MM.1S (cell line): ENCODE measurements at regions not wholly inside any gene's neighbourhood (a gene's known extent, or its start where the extent isn't known, plus 50 kb on each side); places are given as distances from the start of the nearest gene placed in this dataset.

Source experiments
- DNase-seq: peaks from one replicate; pipeline ENCODE4 v3.0.0-alpha.2; 2015
- H2AFZ ChIP-seq: fragments of 300-600 bp; sonication (generic); 2 replicates; pipeline ENCODE4 v1.6.0; 2016; ENCODE audit warnings: antibody characterized with exemption, low read length
- H3F3A ChIP-seq: fragments of 300-600 bp; sonication (generic); 2 replicates; pipeline ENCODE4 v1.6.1; 2016; ENCODE audit warnings: mild to moderate bottlenecking, antibody characterized with exemption, low read length, moderate library complexity, mixed read lengths; ENCODE audit not compliant: insufficient read depth
- H3K27ac ChIP-seq: fragments of 300-600 bp; sonication (generic); 2 replicates; pipeline ENCODE4 v1.5.1; 2016; ENCODE audit warnings: mild to moderate bottlenecking, low read length
- H3K27me3 ChIP-seq: fragments of 300-600 bp; sonication (generic); replicated peaks from 2 replicates; pipeline ENCODE4 v1.6.0; 2016; ENCODE audit warnings: low read length; ENCODE audit not compliant: insufficient read depth
- H3K36me3 ChIP-seq: fragments of 300-600 bp; sonication (generic); replicated peaks from 2 replicates; pipeline ENCODE4 v1.6.1; 2016; ENCODE audit warnings: mild to moderate bottlenecking, low read length, mixed read lengths; ENCODE audit not compliant: insufficient read depth
- H3K4me1 ChIP-seq: fragments of 300-600 bp; sonication (generic); 2 replicates; pipeline ENCODE4 v1.6.1; 2016; ENCODE audit warnings: low read length, mixed read lengths
- H3K4me2 ChIP-seq: fragments of 300-600 bp; sonication (generic); 2 replicates; pipeline ENCODE4 v1.6.0; 2016; ENCODE audit warnings: low read depth, low read length
- H3K4me3 ChIP-seq: fragments of 300-600 bp; sonication (generic); 2 replicates; pipeline ENCODE4 v1.5.1; 2016; ENCODE audit warnings: low read length, mixed read lengths
- H3K79me2 ChIP-seq: fragments of 300-600 bp; sonication (generic); 2 replicates; pipeline ENCODE4 v1.6.1; 2016; ENCODE audit warnings: mixed run types, low read length, mixed read lengths
- H3K9ac ChIP-seq: fragments of 300-600 bp; sonication (generic); 2 replicates; pipeline ENCODE4 v1.6.1; 2016; ENCODE audit warnings: low read length, mixed read lengths
- H3K9me2 ChIP-seq: fragments of 300-600 bp; sonication (generic); replicated peaks from 2 replicates; pipeline ENCODE4 v1.6.1; 2016; ENCODE audit warnings: mild to moderate bottlenecking, low read length, mixed read lengths; ENCODE audit not compliant: insufficient read depth
- H3K9me3 ChIP-seq: fragments of 300-600 bp; sonication (generic); replicated peaks from 2 replicates; pipeline ENCODE4 v1.6.1; 2016; ENCODE audit warnings: mild to moderate bottlenecking, low read length, mixed read lengths; ENCODE audit not compliant: insufficient read depth
- H4K20me1 ChIP-seq: fragments of 300-600 bp; sonication (generic); 2 replicates; pipeline ENCODE4 v1.6.1; 2016; ENCODE audit warnings: mild to moderate bottlenecking, low read length, moderate library complexity, mixed read lengths; ENCODE audit not compliant: insufficient read depth
- CTCF ChIP-seq: fragments of 300-600 bp; sonication (generic); IDR thresholded peaks from 2 replicates; pipeline ENCODE4 v1.5.1; 2016; ENCODE audit warnings: antibody characterized with exemption, low read length, mixed read lengths
- EZH2 ChIP-seq: fragments of 300-600 bp; sonication (generic); optimal IDR thresholded peaks from 2 replicates; pipeline ENCODE3; 2017; ENCODE audit warnings: low read depth, mild to moderate bottlenecking, antibody characterized with exemption, low read length, mixed read lengths
- EZH2phosphoT487 ChIP-seq: fragments of 300-600 bp; sonication (generic); IDR thresholded peaks from 2 replicates; pipeline ENCODE4 v1.6.1; 2018; ENCODE audit warnings: antibody characterized with exemption, low read length

- Histone ChIP-seq H3K27me3 (no peaks in the 10 kb centered on the region), H3K79me2 (peaks cover 52% of the 10 kb centered on the region), H3K9me2 (no peaks in the 10 kb centered on the region), H3K27ac (no peak overlapping the region), H3K9ac (no peak overlapping the region), H3F3A (peaks cover 22% of the 10 kb centered on the region), H4K20me1 (no peaks in the 10 kb centered on the region), H3K4me2 (peak overlapping the region; percentile 52), H3K9me3 (no peaks in the 10 kb centered on the region), H3K4me1 (peaks cover 46% of the 10 kb centered on the region), H3K4me3 (no peak overlapping the region), H3K36me3 (no peaks in the 10 kb centered on the region), H2AFZ (no peak overlapping the region)
- no peak for DNase-seq
- TF ChIP-seq CTCF (no peak), EZH2 (no peak), EZH2phosphoT487 (no peak)
Measured at GRCh38 chr19:46925548-46925950, 64.8 kb downstream of the ARHGAP35 start.

DNA sequence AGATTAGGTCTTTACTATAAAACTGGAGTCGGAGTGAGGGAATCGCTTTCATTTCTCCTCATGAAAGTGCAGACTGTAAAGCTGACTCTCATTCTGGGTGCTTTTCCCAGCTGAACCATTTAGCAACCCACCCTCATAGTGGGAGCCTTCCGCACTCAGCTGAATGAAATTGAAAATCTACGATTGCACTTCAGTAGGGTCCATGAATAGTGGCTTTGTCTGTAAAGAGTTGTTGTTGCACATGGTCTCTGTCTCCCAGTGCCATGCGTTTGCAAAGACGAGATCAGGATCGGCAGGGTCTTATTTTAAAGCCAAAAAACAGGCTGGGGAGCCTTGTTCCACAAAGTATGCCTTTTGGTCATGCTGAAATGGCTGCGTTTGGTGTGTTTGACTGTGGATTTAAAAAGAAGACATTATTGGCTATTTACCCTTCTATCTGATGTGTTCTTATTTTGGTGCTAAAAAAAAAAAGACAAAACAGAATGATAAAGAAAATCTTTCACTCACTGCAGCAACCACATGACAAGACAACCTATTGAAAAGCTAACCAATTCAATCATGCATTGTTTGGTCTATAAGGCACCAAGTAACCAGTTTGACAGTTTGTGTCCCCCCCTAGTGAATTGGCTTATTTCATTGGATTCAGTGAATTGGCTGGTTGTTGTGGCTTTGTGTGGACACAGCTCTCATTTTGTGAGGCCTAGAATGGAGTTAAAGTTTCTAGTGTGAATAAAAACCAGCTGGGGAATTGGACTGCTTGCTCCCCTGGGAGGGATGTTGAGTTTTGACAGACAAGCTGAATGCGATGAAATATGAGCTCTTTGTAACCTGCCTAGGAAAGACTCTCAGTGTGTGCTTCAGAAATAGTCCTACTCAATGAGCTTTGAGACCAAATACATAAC, 65.6 kb downstream of the ARHGAP35 start:
- no peak for DNase-seq
- H3K9me2 ChIP-seq = no peaks in the 10 kb centered on the region
- H3K36me3 ChIP-seq = no peaks in the 10 kb centered on the region
- no peak overlapping the region for H3K9ac ChIP-seq
- peaks cover 60% of the 10 kb centered on the region for H3K79me2 ChIP-seq
- no peak for TF ChIP-seq EZH2phosphoT487
- TF ChIP-seq CTCF = no peak
- no peak for TF ChIP-seq EZH2
- H3K27me3 ChIP-seq = no peaks in the 10 kb centered on the region
- no peaks in the 10 kb centered on the region for H3K9me3 ChIP-seq
- H3K4me1 ChIP-seq = peaks cover 46% of the 10 kb centered on the region
- no peak overlapping the region for H3K27ac ChIP-seq
- H3K4me2 ChIP-seq = peak overlapping the region; percentile 66; the same call in 1 of the 2 replicates
- H3F3A ChIP-seq = peaks cover 22% of the 10 kb centered on the region
- H4K20me1 ChIP-seq = no peaks in the 10 kb centered on the region
- H3K4me3 ChIP-seq = no peak overlapping the region
- H2AFZ ChIP-seq = no peak overlapping the region

DNA sequence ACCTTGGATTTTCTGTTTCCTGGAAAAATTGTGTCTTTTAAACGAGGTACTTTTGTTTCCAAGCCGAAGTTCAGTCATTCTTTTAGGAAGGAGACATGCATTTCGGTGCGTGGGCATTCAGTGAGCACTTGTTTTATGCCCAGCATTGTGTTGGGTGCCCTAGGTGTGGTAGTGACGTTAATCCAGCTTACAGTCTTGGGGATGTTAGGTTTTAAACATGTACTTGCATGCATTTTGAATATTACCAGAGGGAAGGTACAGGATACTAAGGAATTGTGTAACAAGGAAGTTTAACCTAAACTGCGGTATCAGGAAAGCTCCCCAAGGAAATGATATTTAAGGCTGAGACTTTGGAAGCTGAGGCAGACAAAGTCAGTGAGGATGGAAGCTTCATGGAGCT, 66.3 kb downstream of the ARHGAP35 start:
- peak overlapping the region; percentile 66; the same call in 1 of the 2 replicates for H3K4me2 ChIP-seq
- H3K9me3 ChIP-seq = no peaks in the 10 kb centered on the region
- H3K9me2 ChIP-seq = no peaks in the 10 kb centered on the region
- no peaks in the 10 kb centered on the region for H3K36me3 ChIP-seq
- no peak for TF ChIP-seq CTCF
- no peak for TF ChIP-seq EZH2
- no peak for TF ChIP-seq EZH2phosphoT487
- peak overlapping the region; percentile 23; the same call in 1 of the 2 replicates for H3K4me3 ChIP-seq
- no peak overlapping the region for H3K9ac ChIP-seq
- H3K27me3 ChIP-seq = no peaks in the 10 kb centered on the region
- DNase-seq = no peak
- H2AFZ ChIP-seq = no peak overlapping the region
- H3K4me1 ChIP-seq = peaks cover 46% of the 10 kb centered on the region
- H3K27ac ChIP-seq = peak overlapping the region; percentile 54; the same call in 1 of the 2 replicates
- H3F3A ChIP-seq = peaks cover 22% of the 10 kb centered on the region
- H3K79me2 ChIP-seq = peaks cover 54% of the 10 kb centered on the region
- H4K20me1 ChIP-seq = no peaks in the 10 kb centered on the region
